HPDE6-E6E7 (cell line): ENCODE measurements at regions not wholly inside any gene's neighbourhood (a gene's known extent, or its start where the extent isn't known, plus 50 kb on each side); places are given as distances from the start of the nearest gene placed in this dataset.
A peak's percentile ranks its signal among the peaks of the same experiment; 100 is the strongest.
"Not testable (repeated sequence)": the region's sequence is repeated elsewhere in the genome, so short reads cannot be mapped to it uniquely, and the experiment has no call there.

ENCODE experiments used
- DNase-seq: peaks from one replicate; pipeline ENCODE4 v3.0.0; 2011; ENCODE audit warnings: missing footprints; ENCODE audit errors: extremely low spot score

GRCh38 chr11:112539281-112539555, 278.6 kb upstream of the PLET1 start:
- DNase-seq: not testable (repeated sequence)

- no peak for DNase-seq
Observed at GRCh38 chr11:112539741-112540140, 279.1 kb upstream of the PLET1 start.

GRCh38 chr11:112540261-112540660, 279.6 kb upstream of the PLET1 start:
- DNase-seq: no peak

GRCh38 chr11:112541140-112542046, 280.7 kb upstream of the PLET1 start:
- no peak for DNase-seq

- no peak for DNase-seq
Observed at GRCh38 chr11:112542479-112542878, 281.8 kb upstream of the PLET1 start.

- no peak for DNase-seq
Observed at GRCh38 chr11:112543390-112543789, 282.7 kb upstream of the PLET1 start.

GRCh38 chr11:112548641-112549040, 288.0 kb upstream of the PLET1 start:
- no peak for DNase-seq

- no peak for DNase-seq
Observed at GRCh38 chr11:112553205-112553731, 292.6 kb upstream of the PLET1 start.

- DNase-seq: no peak
Observed at GRCh38 chr11:112554586-112554985, 293.9 kb upstream of the PLET1 start.

GRCh38 chr11:112555491-112556364, 295.1 kb upstream of the PLET1 start:
- peak; percentile 12 for DNase-seq

GRCh38 chr11:112558691-112559090, 298.0 kb upstream of the PLET1 start:
- no peak for DNase-seq

GRCh38 chr11:112563808-112564207, 303.1 kb upstream of the PLET1 start:
- DNase-seq: no peak

GRCh38 chr11:112564228-112564955, 303.7 kb upstream of the PLET1 start:
- no peak for DNase-seq

GRCh38 chr11:112565551-112565950, 304.9 kb upstream of the PLET1 start:
- DNase-seq: no peak

- no peak for DNase-seq
Observed at GRCh38 chr11:112566124-112566523, 305.5 kb upstream of the PLET1 start.

- no peak for DNase-seq
Observed at GRCh38 chr11:112570333-112570732, 309.7 kb upstream of the PLET1 start.

- DNase-seq: no peak
Observed at GRCh38 chr11:112579282-112579681, 318.6 kb upstream of the PLET1 start.

GRCh38 chr11:112580864-112581263, 320.2 kb upstream of the PLET1 start:
- no peak for DNase-seq

- no peak for DNase-seq
Observed at GRCh38 chr11:112581747-112582146, 321.1 kb upstream of the PLET1 start.

- no peak for DNase-seq
Observed at GRCh38 chr11:112582366-112582765, 321.7 kb upstream of the PLET1 start.

- no peak for DNase-seq
Observed at GRCh38 chr11:112583261-112583893, 322.7 kb upstream of the PLET1 start.
